Mesendoderm (in vitro differentiated cells): ENCODE measurements at regions not wholly inside any gene's neighbourhood (a gene's known extent, or its start where the extent isn't known, plus 50 kb on each side); places are given as distances from the start of the nearest gene placed in this dataset.

Experiments used
- DNase-seq: peaks from one replicate; pipeline ENCODE4 v3.0.0; 2013
- H2AK5ac ChIP-seq: 2 replicates; pipeline ENCODE4 v1.6.1; 2013; ENCODE audit warnings: low read length, inconsistent platforms
- H2BK120ac ChIP-seq: 2 replicates; pipeline ENCODE4 v1.6.1; 2013; ENCODE audit warnings: low read depth, mild to moderate bottlenecking, low read length, moderate library complexity, mixed read lengths
- H2BK15ac ChIP-seq: replicated peaks from 2 replicates; pipeline ENCODE4 v1.6.1; 2013; ENCODE audit warnings: low read depth, mild to moderate bottlenecking, moderate library complexity
- H2BK5ac ChIP-seq: 2 replicates; pipeline ENCODE4 v1.6.1; 2013; ENCODE audit warnings: low read length, inconsistent platforms
- H3K18ac ChIP-seq: 2 replicates; pipeline ENCODE4 v1.6.1; 2013; ENCODE audit warnings: mild to moderate bottlenecking, low read length, mixed read lengths
- H3K23ac ChIP-seq: one replicate; pipeline ENCODE4 v1.6.1; 2013; ENCODE audit warnings: low read length
- H3K27ac ChIP-seq: 2 replicates; pipeline ENCODE4 v1.5.1; 2013; ENCODE audit warnings: low read depth, mild to moderate bottlenecking, inconsistent platforms, low read length, moderate library complexity
- H3K27me3 ChIP-seq: 2 replicates; pipeline ENCODE4 v1.6.1; 2013; ENCODE audit warnings: low read length, control low read depth, mild to moderate bottlenecking, inconsistent platforms; ENCODE audit not compliant: insufficient read depth, poor library complexity
- H3K36me3 ChIP-seq: 2 replicates; pipeline ENCODE4 v1.6.1; 2013; ENCODE audit warnings: low read length, inconsistent platforms; ENCODE audit not compliant: control insufficient read depth, insufficient read depth
- H3K4ac ChIP-seq: one replicate; pipeline ENCODE4 v1.6.1; 2013; ENCODE audit warnings: low read depth, mild to moderate bottlenecking, low read length, moderate library complexity
- H3K4me1 ChIP-seq: 2 replicates; pipeline ENCODE4 v1.6.1; 2013; ENCODE audit warnings: low read depth, low read length, inconsistent platforms; ENCODE audit not compliant: control insufficient read depth
- H3K4me2 ChIP-seq: 2 replicates; pipeline ENCODE4 v1.6.1; 2013; ENCODE audit warnings: low read length
- H3K4me3 ChIP-seq: 2 replicates; pipeline ENCODE4 v1.5.1; 2013; ENCODE audit warnings: mild to moderate bottlenecking, low read length
- H3K56ac ChIP-seq: one replicate; pipeline ENCODE4 v1.6.1; 2013; ENCODE audit warnings: low read length
- H3K79me1 ChIP-seq: 2 replicates; pipeline ENCODE4 v1.6.1; 2013; ENCODE audit warnings: low read length, inconsistent platforms
- H3K79me2 ChIP-seq: 2 replicates; pipeline ENCODE4 v1.6.1; 2013; ENCODE audit warnings: mild to moderate bottlenecking, low read length; ENCODE audit not compliant: control insufficient read depth, insufficient read depth
- H3K9ac ChIP-seq: 2 replicates; pipeline ENCODE4 v1.6.1; 2013; ENCODE audit warnings: low read length, inconsistent platforms
- H4K5ac ChIP-seq: one replicate; pipeline ENCODE4 v1.6.1; 2013; ENCODE audit warnings: low read length
- H4K8ac ChIP-seq: one replicate; pipeline ENCODE4 v1.6.1; 2013; ENCODE audit warnings: low read depth, mild to moderate bottlenecking, control low read depth, low read length, moderate library complexity
- WGBS: extraction: QIAGEN DNeasy Blood & Tissue Kit; methylation state at CpG from one replicate; pipeline ENCODE4 v1.1.7; 2013; ENCODE audit warnings: low lambda C conversion rate, missing lambda C conversion rate; ENCODE audit not compliant: insufficient coverage; ENCODE audit errors: extremely low coverage; 5-methylcytosine and 5-hydroxymethylcytosine counted together

DNA sequence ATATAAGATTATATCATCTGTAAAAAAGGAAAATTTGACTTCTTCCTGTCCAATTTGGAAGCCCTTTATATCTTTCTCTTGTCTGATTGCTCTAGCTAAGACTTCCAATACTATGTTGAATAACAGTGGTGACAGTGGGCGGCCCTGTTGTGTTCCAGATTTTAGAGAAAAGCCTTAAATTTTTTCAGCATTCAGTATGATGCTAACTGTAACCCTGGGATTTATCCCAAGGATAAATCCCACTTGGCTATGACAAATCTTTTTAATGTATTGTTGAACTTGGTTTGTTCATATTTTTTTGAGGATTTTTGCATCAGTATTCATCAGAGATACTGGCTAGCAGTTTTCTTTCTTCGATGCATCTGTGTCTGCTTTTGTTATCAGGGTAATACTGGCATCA lies 217.2 kb upstream of the ARSJ start:
- Histone ChIP-seq H3K4me1 (no peaks in the 10 kb centered on the region), H3K79me2 (no peaks in the 10 kb centered on the region), H2BK5ac (no peak overlapping the region), H3K9ac (no peak overlapping the region), H3K27me3 (no peaks in the 10 kb centered on the region), H3K79me1 (no peaks in the 10 kb centered on the region), H2BK15ac (no peak overlapping the region), H2BK120ac (no peak overlapping the region), H3K18ac (no peak overlapping the region), H3K56ac (no peak overlapping the region), H2AK5ac (no peak overlapping the region), H4K5ac (no peak overlapping the region), H3K4ac (no peak overlapping the region), H4K8ac (no peak overlapping the region), H3K23ac (no peak overlapping the region), H3K4me3 (no peak overlapping the region), H3K4me2 (no peak overlapping the region), H3K27ac (no peak overlapping the region), H3K36me3 (no peaks in the 10 kb centered on the region)
- WGBS, result no CpG with 5 or more reads among the region's 2 CpGs
- DNase-seq, result no peak

DNA sequence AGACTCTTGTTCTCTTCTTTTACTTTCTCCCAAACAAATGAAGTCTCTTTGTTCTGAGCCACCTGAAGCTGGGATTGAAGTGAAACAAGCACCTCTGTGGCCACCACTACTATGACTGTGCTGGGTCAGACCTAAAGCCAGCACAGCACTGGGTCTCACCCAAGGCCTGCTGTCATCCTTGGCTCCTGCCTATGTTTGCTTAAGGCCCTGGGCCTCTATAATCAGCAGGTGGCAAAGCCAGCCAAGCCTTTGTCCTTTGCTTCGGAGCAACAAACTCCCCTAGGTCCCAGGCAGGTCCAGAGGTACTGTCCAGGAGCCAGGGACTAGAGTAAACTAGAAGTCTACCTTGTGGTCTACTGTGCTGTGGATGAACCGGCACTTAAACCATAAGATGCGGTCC lies 220.6 kb upstream of the ARSJ start:
- H3K27me3 ChIP-seq, result no peaks in the 10 kb centered on the region
- no peak overlapping the region for H2BK120ac ChIP-seq
- no peaks in the 10 kb centered on the region for H3K79me1 ChIP-seq
- no peak overlapping the region for H4K5ac ChIP-seq
- no peaks in the 10 kb centered on the region for H3K79me2 ChIP-seq
- no peak for DNase-seq
- no peak overlapping the region for H3K56ac ChIP-seq
- H3K27ac ChIP-seq, result no peak overlapping the region
- H2AK5ac ChIP-seq, result no peak overlapping the region
- H4K8ac ChIP-seq, result no peak overlapping the region
- no peak overlapping the region for H3K4me3 ChIP-seq
- no peak overlapping the region for H3K18ac ChIP-seq
- no CpG with 5 or more reads among the region's 3 CpGs for WGBS
- H3K4me1 ChIP-seq, result no peaks in the 10 kb centered on the region
- H2BK15ac ChIP-seq, result no peak overlapping the region
- no peak overlapping the region for H2BK5ac ChIP-seq
- H3K4me2 ChIP-seq, result no peak overlapping the region
- H3K4ac ChIP-seq, result no peak overlapping the region
- H3K36me3 ChIP-seq, result no peaks in the 10 kb centered on the region
- no peak overlapping the region for H3K23ac ChIP-seq
- H3K9ac ChIP-seq, result no peak overlapping the region

DNA sequence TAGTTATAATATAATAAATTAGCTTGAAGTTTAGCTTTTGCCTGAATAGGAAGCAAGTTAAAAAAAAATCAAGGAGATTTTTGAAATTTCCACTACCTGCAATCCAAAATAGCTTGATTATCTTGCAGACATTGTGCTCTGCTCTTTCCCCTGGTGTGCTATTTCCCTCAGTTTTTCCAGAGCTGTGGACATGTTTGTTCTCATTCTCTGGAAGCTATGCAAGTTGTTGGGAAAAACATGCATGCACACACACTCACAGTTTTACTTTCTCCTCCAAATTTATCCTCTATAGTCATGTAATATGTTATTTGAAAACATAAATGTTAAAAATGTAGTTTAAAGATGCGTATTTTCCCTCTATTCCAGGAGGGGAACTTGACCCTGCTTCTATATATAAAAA lies 225.8 kb upstream of the ARSJ start:
- no peaks in the 10 kb centered on the region for H3K79me2 ChIP-seq
- H3K23ac ChIP-seq, result no peak overlapping the region
- H3K4me3 ChIP-seq, result no peak overlapping the region
- no CpG with 5 or more reads among the region's 1 CpG for WGBS
- H2AK5ac ChIP-seq, result no peak overlapping the region
- no peak overlapping the region for H3K4me2 ChIP-seq
- no peak overlapping the region for H2BK15ac ChIP-seq
- H3K79me1 ChIP-seq, result no peaks in the 10 kb centered on the region
- H3K27me3 ChIP-seq, result no peaks in the 10 kb centered on the region
- H2BK120ac ChIP-seq, result no peak overlapping the region
- H3K18ac ChIP-seq, result no peak overlapping the region
- no peaks in the 10 kb centered on the region for H3K36me3 ChIP-seq
- H3K4me1 ChIP-seq, result peaks cover 5% of the 10 kb centered on the region
- no peak overlapping the region for H4K5ac ChIP-seq
- H3K9ac ChIP-seq, result no peak overlapping the region
- H4K8ac ChIP-seq, result no peak overlapping the region
- no peak for DNase-seq
- no peak overlapping the region for H2BK5ac ChIP-seq
- H3K27ac ChIP-seq, result no peak overlapping the region
- H3K56ac ChIP-seq, result no peak overlapping the region
- no peak overlapping the region for H3K4ac ChIP-seq

DNA sequence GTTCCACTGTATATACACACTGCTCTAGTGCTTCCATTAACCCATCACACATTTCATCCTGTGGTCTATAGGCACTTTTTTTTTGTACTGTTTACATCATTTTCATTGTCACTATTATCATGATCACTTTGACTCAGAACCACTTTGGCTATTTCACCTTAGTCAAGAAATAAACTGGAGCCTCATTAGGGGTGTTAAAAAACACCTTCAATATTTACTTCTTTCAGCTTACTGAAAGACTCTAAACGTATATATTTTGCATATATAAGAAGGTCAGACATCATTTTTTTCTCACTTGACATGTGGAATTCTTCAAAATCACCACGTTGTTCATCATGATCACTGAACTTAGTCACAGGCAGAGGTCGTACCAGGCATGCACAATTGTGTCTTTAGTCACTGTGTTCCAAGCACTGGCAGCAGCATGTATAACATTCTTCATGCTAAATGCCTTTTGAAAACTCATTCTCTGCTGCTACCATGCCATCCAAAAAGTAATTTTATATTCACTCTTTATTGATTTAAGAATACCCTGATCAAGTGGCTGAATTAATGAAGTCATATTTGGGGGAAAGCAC lies 229.2 kb upstream of the ARSJ start:
- Histone ChIP-seq H3K36me3 (no peaks in the 10 kb centered on the region), H4K5ac (no peak overlapping the region), H2BK120ac (no peak overlapping the region), H2BK5ac (no peak overlapping the region), H3K23ac (no peak overlapping the region), H3K4me1 (peaks cover 5% of the 10 kb centered on the region), H3K79me2 (no peaks in the 10 kb centered on the region), H3K18ac (no peak overlapping the region), H2BK15ac (no peak overlapping the region), H3K4ac (no peak overlapping the region), H3K27me3 (no peaks in the 10 kb centered on the region), H3K4me2 (no peak overlapping the region), H3K9ac (no peak overlapping the region), H3K27ac (no peak overlapping the region), H3K79me1 (no peaks in the 10 kb centered on the region), H4K8ac (no peak overlapping the region), H3K56ac (no peak overlapping the region), H3K4me3 (no peak overlapping the region), H2AK5ac (no peak overlapping the region)
- no peak for DNase-seq
- no CpG with 5 or more reads among the region's 3 CpGs for WGBS

DNA sequence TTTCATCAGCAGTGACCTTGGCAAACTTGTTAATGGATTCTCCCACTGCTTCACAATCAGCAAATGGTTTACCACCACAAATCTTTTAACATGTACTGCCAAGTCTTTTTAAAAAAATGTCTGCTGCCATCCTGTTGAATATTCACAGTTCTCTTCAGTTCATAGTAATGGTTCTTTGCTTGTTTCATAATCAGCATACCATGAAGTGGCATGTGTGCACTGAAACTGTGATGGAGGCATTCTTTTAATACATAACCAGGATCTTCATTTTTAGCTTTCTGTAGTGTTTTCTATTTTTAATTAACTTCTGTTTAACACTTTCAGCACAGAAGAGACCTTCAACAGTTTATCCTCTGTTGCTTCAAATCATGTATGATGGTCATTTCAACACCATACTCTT lies 230.1 kb upstream of the ARSJ start:
- Histone ChIP-seq H3K56ac (no peak overlapping the region), H3K4ac (no peak overlapping the region), H3K36me3 (no peaks in the 10 kb centered on the region), H3K4me3 (no peak overlapping the region), H3K4me2 (no peak overlapping the region), H3K4me1 (peaks cover 5% of the 10 kb centered on the region), H4K5ac (no peak overlapping the region), H3K79me2 (no peaks in the 10 kb centered on the region), H4K8ac (no peak overlapping the region), H3K9ac (no peak overlapping the region), H3K18ac (no peak overlapping the region), H3K23ac (no peak overlapping the region), H3K27me3 (no peaks in the 10 kb centered on the region), H3K27ac (no peak overlapping the region), H2BK5ac (no peak overlapping the region), H3K79me1 (no peaks in the 10 kb centered on the region), H2BK120ac (no peak overlapping the region), H2AK5ac (no peak overlapping the region), H2BK15ac (no peak overlapping the region)
- DNase-seq, result no peak

DNA sequence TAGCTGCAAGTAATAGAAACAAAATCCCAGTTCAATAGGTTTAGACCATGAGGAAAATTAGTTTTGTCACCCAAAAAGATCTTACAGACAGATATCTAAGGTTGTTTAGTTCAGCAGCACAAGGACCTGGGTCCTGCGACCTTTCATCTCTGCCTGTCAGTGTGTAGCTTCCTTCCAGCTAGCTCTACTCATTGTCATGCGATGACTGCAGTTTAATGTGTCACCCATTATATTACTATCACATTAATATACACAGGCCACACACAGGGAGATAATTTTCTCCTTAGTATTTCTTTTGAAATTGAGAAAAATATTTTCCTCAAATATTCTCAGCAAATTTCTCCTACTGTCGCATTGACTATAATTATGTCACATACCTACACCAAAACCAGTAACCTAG lies 232.1 kb upstream of the ARSJ start:
- Histone ChIP-seq H2BK5ac (no peak overlapping the region), H3K9ac (no peak overlapping the region), H3K23ac (no peak overlapping the region), H3K4me1 (peaks cover 5% of the 10 kb centered on the region), H2BK15ac (no peak overlapping the region), H3K18ac (no peak overlapping the region), H3K27ac (no peak overlapping the region), H3K4me3 (no peak overlapping the region), H3K79me1 (no peaks in the 10 kb centered on the region), H3K4ac (no peak overlapping the region), H2BK120ac (no peak overlapping the region), H3K4me2 (no peak overlapping the region), H3K27me3 (no peaks in the 10 kb centered on the region), H3K36me3 (no peaks in the 10 kb centered on the region), H3K79me2 (no peaks in the 10 kb centered on the region), H4K5ac (no peak overlapping the region), H3K56ac (no peak overlapping the region), H2AK5ac (no peak overlapping the region), H4K8ac (no peak overlapping the region)
- no CpG with 5 or more reads among the region's 3 CpGs for WGBS
- no peak for DNase-seq
